H1 (cell line): ENCODE measurements at regions not wholly inside any gene's neighbourhood (a gene's known extent, or its start where the extent isn't known, plus 50 kb on each side); places are given as distances from the start of the nearest gene placed in this dataset.

Source experiments
- CEBPB ChIP-seq: IDR thresholded peaks from 2 replicates; pipeline ENCODE4 v1.6.1; 2012; ENCODE audit warnings: low read depth, low read length
- EP300 ChIP-seq, 2 experiments: IDR thresholded peaks; 1 replicate in 1 of 2; 2 replicates in 1 of 2; pipeline ENCODE4 v1.6.1; 2011 to 2012; ENCODE audit warnings: low read depth in 2 of 2, low read length in 2 of 2, mild to moderate bottlenecking in 2 of 2, borderline replicate concordance in 1 of 2, inconsistent platforms in 1 of 2, moderate library complexity in 1 of 2
- FOSL1 ChIP-seq: IDR thresholded peaks from 2 replicates; pipeline ENCODE4 v1.6.1; 2011; ENCODE audit warnings: mild to moderate bottlenecking, low read depth, low read length, moderate library complexity; ENCODE audit not compliant: insufficient read depth
- HDAC2 ChIP-seq, 2 experiments: fragments of 300-600 bp in 1 of 2; sonication (generic) in 1 of 2; IDR thresholded peaks; 2 replicates each; pipeline ENCODE4 v1.6.1; 2011 to 2012; ENCODE audit warnings: low read depth in 2 of 2, low read length in 2 of 2, mild to moderate bottlenecking in 2 of 2, moderate library complexity in 2 of 2, borderline replicate concordance in 1 of 2, inconsistent platforms in 1 of 2
- MAFK ChIP-seq: IDR thresholded peaks from 2 replicates; pipeline ENCODE4 v1.6.1; 2012; ENCODE audit warnings: low read depth, mild to moderate bottlenecking, improper control_type of control experiment, low read length
- NRF1 ChIP-seq: IDR thresholded peaks from 2 replicates; pipeline ENCODE4 v1.6.1; 2011; ENCODE audit warnings: mild to moderate bottlenecking, low read depth, low read length, improper control_type of control experiment
- RFX5 ChIP-seq: IDR thresholded peaks from 2 replicates; pipeline ENCODE4 v1.6.1; 2011; ENCODE audit warnings: low read depth, low read length, improper control_type of control experiment, borderline replicate concordance
- SAP30 ChIP-seq: fragments of 300-600 bp; sonication (generic); IDR thresholded peaks from 2 replicates; pipeline ENCODE4 v1.7.1; 2012; ENCODE audit warnings: low read length, moderate library complexity, mild to moderate bottlenecking, inconsistent platforms; ENCODE audit not compliant: insufficient read depth, insufficient replicate concordance
- YY1 ChIP-seq: IDR thresholded peaks from 2 replicates; pipeline ENCODE4 v1.6.1; 2011; ENCODE audit warnings: low read depth, mild to moderate bottlenecking, low read length
- TF ChIP-seq, protein P1 (sequence below): IDR thresholded peaks from 2 replicates; pipeline ENCODE4 v1.6.1; 2012; ENCODE audit warnings: low read length, inconsistent platforms

DNA sequence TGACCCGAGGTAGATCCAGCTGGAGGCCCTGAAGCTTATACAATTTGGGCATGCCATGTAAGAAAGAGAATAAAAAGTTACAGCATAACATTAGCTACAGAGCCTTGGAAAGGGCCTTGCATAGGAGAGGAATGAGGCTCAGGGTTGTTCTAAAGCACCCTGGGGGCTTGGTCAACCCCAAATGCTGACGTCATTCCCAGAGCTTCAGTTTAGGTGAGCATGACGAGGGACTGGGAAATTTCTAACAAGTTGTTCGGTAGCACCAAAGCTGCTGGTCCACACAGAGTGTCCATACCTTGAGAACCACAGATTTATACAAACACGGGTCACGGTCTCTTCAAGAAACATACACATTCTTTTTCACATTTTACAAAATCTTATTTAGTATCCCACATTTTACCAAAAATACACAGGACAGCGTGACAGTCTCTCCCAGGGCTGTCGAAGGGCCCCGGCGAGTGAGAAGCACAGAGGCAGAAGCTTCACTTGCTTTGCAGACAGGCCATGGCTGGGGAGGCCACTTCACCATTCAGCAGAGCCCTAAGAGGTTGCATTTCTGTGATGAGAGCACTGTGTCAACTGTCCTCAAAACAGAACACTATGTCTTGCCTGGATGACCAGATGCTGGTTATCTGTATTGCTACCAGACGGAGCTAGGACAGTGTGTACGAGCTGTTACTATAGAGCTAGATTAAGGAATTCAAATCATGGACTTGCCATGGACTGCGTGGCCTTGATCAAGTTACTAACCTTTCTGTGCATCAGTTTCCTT, 68.2 kb upstream of the ARRDC4 start (continued):
- TF ChIP-seq NRF1 (no peak), YY1 (no peak), SAP30 (no peak), FOSL1 (no peak), HDAC2 (IDR thresholded peaks at IDR 0.05; ENCODE audit: borderline replicate concordance in 1 of 2, low read depth in 2 of 2, low read length in 2 of 2) (no peak), MAFK (no peak), CEBPB (no peak), RFX5 (no peak), EP300 (IDR thresholded peaks at IDR 0.05; ENCODE audit: borderline replicate concordance in 1 of 2, low read depth in 2 of 2, low read length in 2 of 2) (no peak)
- TF ChIP-seq, protein P1, sequence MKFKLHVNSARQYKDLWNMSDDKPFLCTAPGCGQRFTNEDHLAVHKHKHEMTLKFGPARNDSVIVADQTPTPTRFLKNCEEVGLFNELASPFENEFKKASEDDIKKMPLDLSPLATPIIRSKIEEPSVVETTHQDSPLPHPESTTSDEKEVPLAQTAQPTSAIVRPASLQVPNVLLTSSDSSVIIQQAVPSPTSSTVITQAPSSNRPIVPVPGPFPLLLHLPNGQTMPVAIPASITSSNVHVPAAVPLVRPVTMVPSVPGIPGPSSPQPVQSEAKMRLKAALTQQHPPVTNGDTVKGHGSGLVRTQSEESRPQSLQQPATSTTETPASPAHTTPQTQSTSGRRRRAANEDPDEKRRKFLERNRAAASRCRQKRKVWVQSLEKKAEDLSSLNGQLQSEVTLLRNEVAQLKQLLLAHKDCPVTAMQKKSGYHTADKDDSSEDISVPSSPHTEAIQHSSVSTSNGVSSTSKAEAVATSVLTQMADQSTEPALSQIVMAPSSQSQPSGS: no peak
